ENCODE measurements at regions not wholly inside any gene's neighbourhood (a gene's known extent, or its start where the extent isn't known, plus 50 kb on each side); places are given as distances from the start of the nearest gene placed in this dataset.

GRCh38 chr5:56479696-56480077 lies 246.6 kb upstream of the ANKRD55 start:
- peak; percentile 26 for DNase-seq

- no peak for DNase-seq
Measured at GRCh38 chr5:56479126-56479525, 246.0 kb upstream of the ANKRD55 start.

GRCh38 chr5:56478062-56478461 lies 244.9 kb upstream of the ANKRD55 start:
- DNase-seq, result no peak

- no peak for DNase-seq
Measured at GRCh38 chr5:56476487-56476856, 243.3 kb upstream of the ANKRD55 start.

GRCh38 chr5:56475689-56476486 lies 242.8 kb upstream of the ANKRD55 start:
- no peak for DNase-seq

- no peak for DNase-seq
Measured at GRCh38 chr5:56471707-56472106, 238.6 kb upstream of the ANKRD55 start.

- no peak for DNase-seq
Measured at GRCh38 chr5:56470007-56470406, 236.9 kb upstream of the ANKRD55 start.

- no peak for DNase-seq
Measured at GRCh38 chr5:56468277-56468676, 235.1 kb upstream of the ANKRD55 start.

GRCh38 chr5:56467176-56467717 lies 234.1 kb upstream of the ANKRD55 start:
- no peak for DNase-seq

- no peak for DNase-seq
Measured at GRCh38 chr5:56466136-56466816, 233.1 kb upstream of the ANKRD55 start.

- DNase-seq, result no peak
Measured at GRCh38 chr5:56465769-56466135, 232.6 kb upstream of the ANKRD55 start.

- DNase-seq, result no peak
Measured at GRCh38 chr5:56464935-56465768, 232.0 kb upstream of the ANKRD55 start.

- no peak for DNase-seq
Measured at GRCh38 chr5:56463944-56464571, 230.9 kb upstream of the ANKRD55 start.

- no peak for DNase-seq
Measured at GRCh38 chr5:56461584-56461983, 228.5 kb upstream of the ANKRD55 start.

- no peak for DNase-seq
Measured at GRCh38 chr5:56460681-56461191, 227.6 kb upstream of the ANKRD55 start.

- no peak for DNase-seq
Measured at GRCh38 chr5:56460195-56460546, 227.0 kb upstream of the ANKRD55 start.

GRCh38 chr5:56459394-56460194 lies 226.5 kb upstream of the ANKRD55 start:
- no peak for DNase-seq

GRCh38 chr5:56457887-56458812 lies 225.0 kb upstream of the ANKRD55 start:
- DNase-seq, result no peak

- DNase-seq, result no peak
Measured at GRCh38 chr5:56456002-56456401, 222.9 kb upstream of the ANKRD55 start.

- DNase-seq, result no peak
Measured at GRCh38 chr5:56455417-56455816, 222.3 kb upstream of the ANKRD55 start.
